NCI-H510A treated with DMSO at 0.1 percent for 48 hours (cell line): ENCODE measurements at regions not wholly inside any gene's neighbourhood (a gene's known extent, or its start where the extent isn't known, plus 50 kb on each side); places are given as distances from the start of the nearest gene placed in this dataset.

Source experiments
- DNase-seq: peaks from one replicate; lab custom pipeline; 2025; lab: John Stamatoyannopoulos, UW

- no peak for DNase-seq
Measured at GRCh38 chr5:2569774-2570542, 181.5 kb downstream of the IRX2 start.

GRCh38 chr5:2569176-2569575 is 182.3 kb downstream of the IRX2 start:
- DNase-seq = no peak

GRCh38 chr5:2566284-2566683 is 185.2 kb downstream of the IRX2 start:
- no peak for DNase-seq

- no peak for DNase-seq
Measured at GRCh38 chr5:2565147-2565546, 186.3 kb downstream of the IRX2 start.

GRCh38 chr5:2563046-2563445 is 188.4 kb downstream of the IRX2 start:
- no peak for DNase-seq

GRCh38 chr5:2562036-2562435 is 189.4 kb downstream of the IRX2 start:
- no peak for DNase-seq

- no peak for DNase-seq
Measured at GRCh38 chr5:2560435-2560834, 191.0 kb downstream of the IRX2 start.

GRCh38 chr5:2557435-2557834 is 194.0 kb downstream of the IRX2 start:
- no peak for DNase-seq

- no peak for DNase-seq
Measured at GRCh38 chr5:2556375-2556966, 195.0 kb downstream of the IRX2 start.

GRCh38 chr5:2553611-2554010 is 197.9 kb downstream of the IRX2 start:
- DNase-seq = no peak

GRCh38 chr5:2550509-2550908 is 201.0 kb downstream of the IRX2 start:
- DNase-seq = no peak

GRCh38 chr5:2549900-2550299 is 201.6 kb downstream of the IRX2 start:
- no peak for DNase-seq

GRCh38 chr5:2549354-2549753 is 202.1 kb downstream of the IRX2 start:
- no peak for DNase-seq

- DNase-seq = no peak
Measured at GRCh38 chr5:2546938-2547337, 204.5 kb downstream of the IRX2 start.

- no peak for DNase-seq
Measured at GRCh38 chr5:2544003-2544402, 207.5 kb downstream of the IRX2 start.

GRCh38 chr5:2542821-2543220 is 208.7 kb downstream of the IRX2 start:
- no peak for DNase-seq

- no peak for DNase-seq
Measured at GRCh38 chr5:2542026-2542425, 209.5 kb downstream of the IRX2 start.

GRCh38 chr5:2538169-2538568 is 213.3 kb downstream of the IRX2 start:
- no peak for DNase-seq

- no peak for DNase-seq
Measured at GRCh38 chr5:2537378-2538145, 213.9 kb downstream of the IRX2 start.

GRCh38 chr5:2536632-2537377 is 214.7 kb downstream of the IRX2 start:
- no peak for DNase-seq

- no peak for DNase-seq
Measured at GRCh38 chr5:2534970-2535369, 216.5 kb downstream of the IRX2 start.

- no peak for DNase-seq
Measured at GRCh38 chr5:2534251-2534650, 217.2 kb downstream of the IRX2 start.
